ENCODE measurements at regions not wholly inside any gene's neighbourhood (a gene's known extent, or its start where the extent isn't known, plus 50 kb on each side); places are given as distances from the start of the nearest gene placed in this dataset.

DNA sequence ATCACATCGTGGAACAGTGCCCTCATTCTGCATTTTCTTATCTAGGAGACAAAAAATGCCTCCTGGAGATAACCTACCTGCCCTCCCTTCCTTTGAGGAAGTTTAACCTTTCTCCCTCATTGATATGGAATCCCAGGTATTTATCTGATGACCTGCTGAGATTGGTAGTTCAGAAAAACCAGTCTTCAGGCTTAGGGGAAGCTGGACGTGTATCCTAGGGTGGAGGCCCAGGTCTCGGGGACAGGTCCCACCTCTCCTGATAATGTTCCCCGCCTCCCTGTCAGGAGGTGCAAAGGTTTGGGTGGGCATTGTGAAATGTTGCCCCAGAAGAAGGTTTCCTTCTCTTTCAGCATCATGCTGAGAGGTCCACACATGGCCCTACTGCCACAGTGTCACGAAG lies 186.9 kb upstream of the NAV2 start:
- no peak for DNase-seq (ENCODE audit: low spot score)
- no peak for ATAC-seq

DNA sequence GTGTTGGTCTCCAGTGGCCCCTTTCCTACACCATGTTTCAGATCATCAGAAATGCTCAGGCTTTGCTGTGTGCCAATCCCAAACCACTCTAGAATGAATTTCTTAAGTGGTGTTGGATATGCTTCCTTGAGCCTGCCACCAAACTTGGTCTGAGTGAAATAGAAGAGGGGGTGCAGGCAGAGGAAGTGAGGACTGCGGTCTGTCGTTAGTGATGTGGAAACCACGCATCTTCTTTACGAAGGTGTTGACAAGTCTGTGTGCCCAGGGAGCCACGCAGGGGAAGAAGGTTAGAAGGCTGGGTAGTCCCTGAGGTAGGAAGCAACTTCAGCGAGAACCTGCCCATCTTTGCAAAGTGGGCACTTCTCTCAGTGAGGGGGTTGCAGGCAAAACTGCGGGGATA lies 187.4 kb upstream of the NAV2 start:
- DNase-seq (ENCODE audit: low spot score) (no peak), ATAC-seq (no peak)

DNA sequence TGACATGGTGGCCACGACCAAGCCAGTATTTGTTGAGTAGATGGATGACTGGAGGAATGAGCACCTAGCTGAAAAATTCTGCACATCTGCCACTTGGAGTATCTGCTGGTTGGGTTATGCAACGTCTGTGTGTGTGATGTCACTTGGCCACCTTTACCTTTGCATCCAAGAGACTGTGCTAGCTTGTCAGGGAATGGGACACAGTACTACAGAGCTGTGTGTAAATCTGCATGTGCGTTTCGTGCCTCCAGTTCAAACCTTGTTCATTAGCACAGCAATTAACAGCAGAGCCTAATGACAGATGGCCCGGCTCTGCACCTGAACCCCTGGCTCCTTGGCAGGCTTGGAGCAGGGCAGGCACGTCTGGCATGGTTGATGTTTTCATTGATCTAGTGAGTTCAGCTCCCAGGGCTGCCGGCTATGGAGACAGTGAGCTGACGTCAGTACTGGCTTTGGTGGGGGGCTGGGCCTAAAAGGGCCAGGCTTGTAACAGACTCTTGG lies 188.4 kb upstream of the NAV2 start:
- peak; percentile 91 for ATAC-seq

DNA sequence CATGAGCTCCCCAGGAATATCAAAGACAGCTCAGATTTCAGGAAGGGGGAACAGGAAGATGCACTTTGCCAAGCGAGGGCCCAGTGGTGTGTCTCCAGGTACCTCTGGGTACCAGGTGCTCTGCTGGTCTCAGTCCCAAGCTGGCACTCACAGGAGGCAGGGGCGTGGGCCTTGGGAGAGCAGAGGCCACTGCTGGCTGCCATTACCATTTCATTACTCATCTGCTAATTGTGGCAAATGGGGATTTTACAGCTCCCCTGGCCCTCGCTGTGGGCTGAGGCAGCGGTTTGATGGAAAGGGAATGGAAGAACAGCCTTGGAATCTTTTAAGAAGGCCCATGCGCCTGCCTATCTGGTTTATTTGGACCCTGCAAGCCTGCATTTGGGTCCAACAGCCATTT lies 192.0 kb upstream of the NAV2 start:
- DNase-seq (ENCODE audit: low spot score) = no peak
- ATAC-seq = no peak

More for the DNA sequence above, 188.4 kb upstream of the NAV2 start:
- DNase-seq (ENCODE audit: low spot score) = peak; percentile 91

DNA sequence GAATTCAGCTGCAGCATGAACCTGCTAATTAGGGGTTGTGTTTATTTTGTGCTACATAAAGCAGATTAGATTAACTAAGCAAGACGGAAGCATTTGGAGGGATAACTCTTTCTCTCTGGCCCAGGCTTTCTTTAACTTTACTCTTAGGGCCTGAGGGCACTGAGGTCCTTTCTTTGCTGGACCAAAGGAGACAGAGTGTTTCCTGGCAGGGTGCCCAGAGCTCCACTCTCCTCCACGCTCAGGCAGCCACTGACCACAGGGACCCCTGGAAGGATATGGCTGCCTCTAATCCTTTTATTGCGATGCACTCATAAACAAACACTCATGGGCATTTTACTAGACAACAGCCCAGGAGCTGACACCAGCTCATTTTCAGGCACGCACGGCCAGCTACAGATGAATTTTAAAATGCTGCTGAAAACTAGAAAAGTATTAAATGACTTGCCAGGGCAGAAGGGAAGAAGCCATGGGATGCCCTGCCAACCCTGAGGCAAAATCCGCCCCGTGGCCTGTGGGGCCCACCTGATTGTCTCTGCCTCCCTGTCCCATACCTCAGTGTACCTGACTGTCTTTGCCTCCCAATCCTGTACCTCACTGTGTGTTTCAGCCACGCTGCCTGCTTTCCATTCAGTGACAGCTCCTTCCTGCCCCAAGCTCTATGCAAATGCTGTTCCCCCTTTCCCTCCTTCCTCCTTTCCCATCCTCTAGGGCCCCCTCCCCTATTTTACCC lies 192.6 kb upstream of the NAV2 start:
- DNase-seq (ENCODE audit: low spot score) = no peak
- no peak for ATAC-seq

DNA sequence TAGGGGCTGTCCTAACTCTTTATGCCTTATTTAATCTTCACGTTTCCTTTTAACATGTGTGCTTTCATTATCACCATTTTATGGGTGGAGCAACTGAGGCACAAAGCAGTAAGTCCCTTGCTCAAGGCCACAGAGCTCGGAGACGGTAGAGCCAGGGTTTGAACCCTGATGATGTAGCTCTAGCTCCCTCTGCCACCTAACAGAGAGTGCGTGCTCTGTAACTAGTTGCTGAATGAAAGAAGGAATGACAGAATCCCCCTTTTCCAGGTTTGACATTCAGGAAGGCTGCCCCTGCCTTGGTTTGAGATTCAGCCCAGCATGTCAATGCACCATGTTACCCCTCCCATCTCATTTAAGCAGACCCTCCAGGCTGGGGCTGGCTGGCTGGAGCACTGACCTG lies 193.3 kb upstream of the NAV2 start:
- ATAC-seq = no peak

DNA sequence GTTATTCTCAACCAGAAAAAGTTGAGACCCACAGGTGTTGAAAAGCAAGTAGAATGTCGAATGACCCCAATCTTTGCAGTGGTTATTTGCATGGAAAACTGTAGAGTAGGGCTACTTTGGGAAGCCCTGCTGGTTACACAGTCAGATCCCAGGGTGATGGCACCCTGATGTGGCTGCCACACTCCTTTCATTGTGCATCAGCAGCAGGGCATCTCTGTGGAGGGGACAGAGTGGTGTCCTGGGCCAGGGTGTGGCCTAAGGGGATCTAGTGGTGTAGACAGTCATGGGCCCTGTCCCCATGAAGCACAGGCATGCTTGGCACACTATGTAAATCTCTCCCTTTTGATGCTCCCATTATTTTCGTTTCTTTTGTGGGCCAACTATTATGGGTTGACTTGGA lies 199.4 kb upstream of the NAV2 start:
- DNase-seq (ENCODE audit: low spot score) (no peak), ATAC-seq (no peak)

More for the DNA sequence above, 193.3 kb upstream of the NAV2 start:
- no peak for DNase-seq (ENCODE audit: low spot score)

DNA sequence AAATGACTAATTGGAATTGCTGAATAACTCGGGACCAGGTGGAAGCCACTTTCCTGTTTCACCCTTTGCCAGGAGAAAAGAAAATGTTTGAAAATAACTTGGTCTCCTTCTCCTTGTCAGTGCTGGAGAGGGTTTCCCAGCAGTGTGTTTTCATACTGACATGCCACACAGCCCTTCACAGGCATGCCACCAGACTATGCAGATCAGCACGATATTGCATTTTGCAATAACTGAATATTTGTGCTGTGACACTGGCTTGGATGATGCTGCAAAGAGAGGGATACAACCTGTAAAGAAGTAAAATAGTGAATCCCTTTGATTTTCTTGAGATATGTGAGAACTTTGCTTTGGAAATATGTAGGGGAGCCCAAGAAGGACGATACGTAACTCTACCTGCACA lies 200.0 kb upstream of the NAV2 start:
- ATAC-seq (peak; percentile 9), DNase-seq (ENCODE audit: low spot score) (no peak)

DNA sequence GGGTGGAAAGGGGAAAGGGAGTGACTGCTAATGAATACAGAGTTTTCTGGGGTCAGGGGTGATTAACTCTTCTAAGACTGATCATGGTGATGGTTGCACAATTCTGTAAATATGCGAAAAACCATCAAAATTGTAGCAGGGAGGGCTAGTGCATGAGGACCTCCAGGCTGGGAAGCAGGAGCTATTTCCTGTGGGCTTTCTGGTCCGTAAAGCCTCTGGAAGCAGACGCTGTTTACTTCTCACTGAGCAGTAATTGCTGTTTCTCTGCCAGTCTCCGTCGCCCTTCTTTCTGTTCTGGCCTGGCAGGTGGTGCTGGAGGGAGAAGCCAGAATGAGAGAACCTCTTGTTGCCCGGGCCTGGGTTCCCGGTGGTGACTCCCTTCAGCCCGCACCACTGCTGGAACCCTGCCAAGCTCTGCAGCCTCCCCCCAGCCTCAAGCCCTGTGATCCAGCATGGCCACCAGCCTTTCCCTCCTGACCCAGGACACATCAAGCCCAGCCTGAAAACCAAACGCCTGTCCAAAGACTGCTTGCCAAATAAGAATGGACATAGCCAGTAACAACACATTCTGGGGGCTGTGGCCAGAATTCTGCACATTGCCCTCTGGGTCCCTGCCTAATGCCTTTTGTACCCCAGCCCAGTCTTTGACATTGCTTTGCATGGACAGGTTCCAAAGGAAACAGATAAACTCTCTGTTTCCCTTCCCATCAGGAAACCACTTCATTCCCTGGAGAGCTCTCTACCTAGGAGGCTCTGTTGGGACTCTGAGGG lies 201.0 kb upstream of the NAV2 start:
- peak; percentile 95 for DNase-seq (ENCODE audit: low spot score)
- peak; percentile 74 for ATAC-seq

DNA sequence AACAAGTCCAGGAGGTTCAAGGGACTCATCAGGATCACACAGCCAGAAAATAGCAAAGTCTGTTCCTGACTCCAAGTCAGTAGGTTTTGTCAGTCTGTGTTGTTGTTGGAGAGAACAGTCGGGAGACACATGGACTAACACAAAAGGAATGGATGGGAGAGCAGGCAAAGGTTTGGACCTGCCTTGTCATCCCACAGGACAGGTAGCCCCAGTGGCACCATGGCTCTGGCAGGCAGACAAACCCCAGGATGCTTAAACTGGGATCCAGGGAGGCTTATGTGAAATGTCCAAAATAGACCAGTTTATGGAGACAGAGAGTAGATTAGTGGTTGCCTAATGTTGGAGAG lies 201.6 kb upstream of the NAV2 start:
- peak; percentile 13 for ATAC-seq
- DNase-seq (ENCODE audit: low spot score) = no peak

DNA sequence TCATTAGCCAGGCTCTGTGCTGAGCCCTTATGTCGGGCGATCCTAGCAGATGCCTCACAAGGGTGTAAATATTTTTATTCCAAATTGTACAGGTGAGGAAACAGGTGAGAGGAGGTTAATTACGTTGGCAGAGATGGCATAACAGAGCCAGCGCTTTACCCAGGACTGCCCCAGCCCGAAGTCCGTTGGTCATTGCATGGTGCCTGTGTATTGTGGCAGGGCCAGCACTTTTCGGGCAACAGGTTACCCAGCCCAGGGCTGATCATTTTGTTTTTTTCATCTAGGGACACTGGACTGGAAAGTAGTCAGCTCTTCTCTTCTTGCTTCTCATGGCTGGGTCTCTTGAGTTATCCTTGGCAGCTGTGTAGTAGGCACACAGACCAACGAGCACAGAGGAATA lies 202.2 kb upstream of the NAV2 start:
- DNase-seq (ENCODE audit: low spot score) (peak; percentile 82), ATAC-seq (peak; percentile 53)

DNA sequence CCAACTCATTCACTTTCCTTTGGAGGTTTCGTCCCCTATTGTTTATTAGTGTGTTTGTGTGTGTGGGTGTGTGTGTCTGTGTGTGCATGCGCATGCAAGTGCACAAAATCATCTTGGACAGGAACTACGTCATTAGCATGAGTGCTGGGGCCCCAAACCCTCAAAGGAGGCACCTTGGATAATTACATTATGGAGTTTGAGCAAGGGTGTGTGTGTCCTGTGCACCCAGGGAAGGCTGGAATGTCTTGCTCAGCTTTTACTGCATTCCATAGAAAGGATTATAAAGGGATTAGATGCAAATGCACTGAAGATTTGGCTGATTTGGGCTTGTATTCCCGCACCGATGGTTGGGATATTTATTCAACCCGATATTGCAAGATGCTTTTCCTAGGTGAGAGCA lies 203.4 kb upstream of the NAV2 start:
- DNase-seq (ENCODE audit: low spot score) (no peak), ATAC-seq (no peak)

DNA sequence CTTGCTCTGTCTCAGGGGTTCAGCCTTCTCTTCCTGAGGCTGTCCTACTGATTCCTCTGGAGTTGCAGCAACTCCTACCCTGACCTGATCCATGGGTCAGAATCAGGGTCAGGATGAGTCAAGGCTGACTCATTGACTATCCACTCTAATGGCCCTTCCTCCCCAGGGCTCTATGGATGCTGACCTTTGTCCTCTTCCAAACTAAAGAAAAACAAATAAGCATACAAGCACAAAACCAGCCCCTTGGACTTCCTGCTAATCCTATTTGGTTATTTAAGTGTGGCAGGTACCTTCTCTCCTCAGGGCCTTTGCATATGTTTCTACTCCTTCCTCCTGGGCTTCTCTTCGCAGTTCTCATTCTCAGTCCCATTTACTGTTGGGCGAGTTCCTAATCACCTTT lies 204.5 kb upstream of the NAV2 start:
- ATAC-seq = peak; percentile 55
- DNase-seq (ENCODE audit: low spot score) = peak; percentile 74

DNA sequence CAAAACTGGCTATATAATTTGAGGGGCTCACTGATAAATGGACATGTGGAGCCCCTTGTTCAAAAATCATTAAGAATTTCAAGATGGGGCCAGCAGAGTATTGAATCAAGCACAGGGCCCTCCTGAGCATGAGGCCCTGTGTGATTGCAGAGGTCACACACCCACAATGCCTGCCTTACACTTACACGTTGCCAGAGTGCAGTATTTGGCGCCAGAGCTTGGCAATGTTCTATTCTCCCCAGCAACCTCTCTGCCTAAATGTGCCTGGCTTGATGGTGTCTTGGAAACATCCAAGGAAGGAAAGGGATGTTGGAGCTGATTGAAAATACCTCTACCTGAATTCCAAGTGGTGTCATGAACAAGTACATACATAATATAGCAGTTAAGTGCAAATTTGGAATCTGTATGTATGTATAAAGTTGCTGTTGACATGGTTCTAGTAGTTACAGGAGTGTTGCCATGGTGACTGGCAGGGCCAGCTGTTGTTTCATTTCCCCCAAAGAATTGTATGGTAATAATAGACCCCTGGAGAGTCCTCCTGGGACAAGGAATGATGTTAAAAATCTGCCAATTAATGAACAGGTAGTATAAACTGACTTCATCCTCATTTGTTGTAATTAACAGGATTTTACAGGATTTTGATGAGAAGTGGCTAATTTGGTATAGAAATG lies 205.7 kb upstream of the NAV2 start:
- DNase-seq (ENCODE audit: low spot score) (peak; percentile 68), ATAC-seq (peak; percentile 42)

DNA sequence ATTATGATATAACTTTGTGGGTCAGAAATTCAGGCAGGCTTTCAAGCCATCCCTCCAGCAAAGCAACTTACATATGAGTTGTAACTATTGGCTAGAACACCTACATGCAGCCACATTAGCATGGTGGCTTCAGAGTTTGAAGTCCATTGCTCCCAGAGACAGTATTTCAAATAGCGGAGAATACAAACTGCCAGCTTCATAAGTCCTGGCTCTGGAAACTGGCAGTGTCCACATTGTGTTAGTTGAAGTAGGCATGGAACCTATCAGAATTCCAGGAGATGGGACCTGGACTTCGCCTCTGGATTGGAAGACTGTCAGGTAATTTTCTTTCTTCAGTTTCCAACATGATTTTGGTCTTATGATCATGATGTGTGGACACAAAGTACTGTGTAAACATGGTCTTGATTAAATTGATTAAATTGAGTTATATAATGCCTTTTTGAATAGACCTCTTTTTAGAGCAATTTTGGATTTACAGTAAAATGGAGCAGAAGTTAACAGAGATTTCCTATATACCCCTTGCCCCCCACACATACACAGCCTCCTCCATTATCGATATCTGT lies 209.9 kb upstream of the NAV2 start:
- peak; percentile 70 for DNase-seq (ENCODE audit: low spot score)
- peak; percentile 87 for ATAC-seq

DNA sequence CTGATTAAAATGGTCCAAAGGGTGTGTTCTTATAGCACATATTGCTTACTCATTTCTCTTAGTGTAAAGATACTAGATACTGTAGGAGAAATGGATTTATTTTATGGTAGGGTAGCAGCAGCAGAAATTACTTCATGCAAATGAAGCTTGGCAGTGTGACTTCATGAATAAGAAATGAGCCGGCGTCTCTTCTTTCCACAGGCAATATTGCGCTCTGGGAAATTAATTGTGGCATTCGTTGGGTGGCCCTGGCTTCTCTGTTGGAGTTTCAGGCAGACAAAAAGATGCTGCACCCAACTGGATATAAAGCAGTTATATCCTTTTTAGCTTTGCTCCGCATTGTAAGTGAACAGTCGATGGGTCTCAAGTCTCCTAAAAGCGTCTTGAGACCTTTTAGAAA lies 211.0 kb upstream of the NAV2 start:
- ATAC-seq (no peak), DNase-seq (ENCODE audit: low spot score) (no peak)

DNA sequence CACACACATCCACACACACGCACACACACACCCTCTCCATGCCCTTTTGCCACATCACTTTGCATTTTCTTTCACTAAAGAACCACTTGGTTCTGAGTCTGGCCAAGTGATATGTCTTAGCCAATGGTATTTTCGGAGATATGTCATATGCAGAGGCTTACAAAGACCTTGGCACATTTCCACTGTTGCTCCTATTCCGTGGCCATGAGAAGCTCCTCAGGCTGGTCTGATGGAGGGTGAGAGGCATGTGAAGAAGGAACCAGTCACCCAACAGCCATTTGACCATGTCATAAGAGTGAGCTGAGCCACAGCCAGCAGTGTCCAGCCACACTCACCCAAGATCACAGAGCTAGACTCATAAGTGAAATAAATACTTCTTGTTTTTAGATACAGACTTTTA lies 212.6 kb upstream of the NAV2 start:
- no peak for DNase-seq (ENCODE audit: low spot score)

DNA sequence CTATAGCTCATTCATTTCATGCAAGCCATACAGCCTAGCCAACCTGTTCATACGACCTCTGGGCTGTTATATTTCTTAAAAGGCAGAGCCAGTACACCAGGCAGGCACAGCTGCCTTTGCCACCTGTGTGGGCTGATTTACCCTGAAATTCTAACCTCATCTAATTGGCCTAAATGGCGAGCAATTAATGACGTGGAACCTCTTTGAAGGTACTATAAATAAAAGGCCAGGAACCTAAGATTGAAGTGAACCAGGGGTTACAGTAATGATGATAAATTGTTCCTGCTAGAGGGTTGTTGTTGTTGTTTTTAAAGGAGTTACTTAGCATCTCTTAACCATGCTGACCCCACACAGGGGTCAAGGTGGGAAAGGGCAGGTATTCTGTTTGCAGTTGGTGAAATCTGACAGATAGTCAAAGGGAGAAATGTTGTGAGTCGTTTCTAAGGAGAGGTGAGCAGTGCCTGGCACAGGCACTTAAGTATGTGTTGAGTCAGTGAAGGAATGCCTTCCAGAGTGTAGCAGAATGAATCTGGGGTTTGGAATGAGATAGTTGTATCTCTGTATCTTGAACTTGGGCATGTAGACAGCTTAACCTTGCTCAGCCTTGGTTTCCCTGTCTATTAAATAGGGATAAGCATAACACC lies 213.5 kb upstream of the NAV2 start:
- ATAC-seq (no peak), DNase-seq (ENCODE audit: low spot score) (no peak)

More for the DNA sequence above, 212.6 kb upstream of the NAV2 start:
- ATAC-seq = no peak

DNA sequence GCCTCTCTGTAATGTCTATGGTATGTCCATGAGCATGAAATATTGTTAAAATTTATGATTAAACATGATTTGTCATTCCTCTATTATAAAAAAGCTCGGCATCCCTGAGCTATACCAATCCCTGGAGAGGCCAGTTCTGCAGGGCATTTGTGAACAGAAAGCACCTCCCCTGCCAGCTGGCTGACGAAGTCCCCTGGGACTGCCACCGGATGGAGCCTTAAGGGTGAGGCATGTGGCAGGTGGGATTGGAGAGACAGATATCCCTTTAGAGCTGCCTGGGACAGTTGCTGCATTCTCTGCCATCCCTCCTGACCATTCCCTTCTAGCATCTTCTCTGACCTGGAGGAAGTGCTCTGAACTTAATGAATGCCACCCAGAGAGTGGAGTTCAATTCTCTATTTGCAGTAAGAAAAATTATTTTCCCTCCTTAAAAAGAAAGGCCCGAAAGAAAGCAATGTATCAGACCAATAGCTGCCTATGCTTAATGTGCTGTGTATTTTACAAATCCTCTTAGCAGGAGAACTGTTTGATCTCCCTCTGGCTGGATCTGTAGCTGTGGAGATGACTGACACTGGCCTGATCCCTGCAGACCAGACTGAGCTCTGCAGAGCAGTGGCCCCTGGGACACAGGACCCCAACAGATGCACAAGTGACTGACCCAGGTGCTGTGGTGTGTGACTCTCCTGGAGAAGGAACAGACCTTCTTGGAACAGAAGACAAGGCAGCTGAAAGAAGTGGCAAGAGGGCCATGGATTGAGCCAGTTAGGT lies 219.0 kb upstream of the NAV2 start:
- DNase-seq (ENCODE audit: low spot score) (no peak), ATAC-seq (no peak)

Data from left lobe of liver (tissue), 2 donors.